Lung (tissue), 11 donors: ENCODE measurements at regions not wholly inside any gene's neighbourhood (a gene's known extent, or its start where the extent isn't known, plus 50 kb on each side); places are given as distances from the start of the nearest gene placed in this dataset.
A peak's percentile ranks its signal among the peaks of the same experiment; 100 is the strongest.

Source experiments
- ATAC-seq: fragments of 200-7000 bp; cut with Tn5 transposase; one replicate; pipeline ENCODE4 v1.9.1; 2020; ENCODE audit warnings: moderate number of reproducible peaks; ENCODE audit not compliant: insufficient read depth, low FRiP score
- DNase-seq, 3 donors: peaks; one replicate each; pipeline ENCODE4 v3.0.0-alpha.2; 2013 to 2017
- H3K27ac ChIP-seq, 2 donors: one replicate each; pipeline ENCODE4 v1.5.1; 2013; ENCODE audit warnings: mild to moderate bottlenecking in 2 of 2, moderate library complexity in 2 of 2, control low read depth in 1 of 2, inconsistent platforms in 1 of 2, low read depth in 1 of 2, low read length in 1 of 2
- H3K27me3 ChIP-seq, 3 donors: one replicate each; pipeline ENCODE4 v1.5.1; 2013; ENCODE audit warnings: low read length in 2 of 3; ENCODE audit not compliant: control insufficient read depth in 3 of 3, insufficient read depth in 3 of 3
- H3K36me3 ChIP-seq, 4 donors: one replicate each; pipeline ENCODE4 v1.5.1; 2013; ENCODE audit warnings: low read length in 4 of 4, mild to moderate bottlenecking in 1 of 4, moderate library complexity in 1 of 4; ENCODE audit not compliant: control insufficient read depth in 4 of 4, insufficient read depth in 4 of 4
- H3K4me1 ChIP-seq, 5 donors: one replicate each; pipeline ENCODE4 v1.5.1; 2013; ENCODE audit warnings: low read length in 5 of 5, mild to moderate bottlenecking in 2 of 5, moderate library complexity in 1 of 5; ENCODE audit not compliant: control insufficient read depth in 5 of 5, insufficient read depth in 5 of 5
- H3K4me3 ChIP-seq: one replicate; pipeline ENCODE4 v1.5.1; 2013; ENCODE audit warnings: mild to moderate bottlenecking, control low read depth, moderate library complexity
- H3K9ac ChIP-seq, 2 donors: one replicate each; pipeline ENCODE4 v1.5.1; 2013; ENCODE audit warnings: low read length in 2 of 2, control low read depth in 1 of 2; ENCODE audit not compliant: insufficient read depth in 1 of 2
- H3K9me3 ChIP-seq, 4 donors: one replicate each; pipeline ENCODE4 v1.5.1; 2013; ENCODE audit warnings: low read length in 3 of 4, mild to moderate bottlenecking in 1 of 4, moderate library complexity in 1 of 4; ENCODE audit not compliant: control insufficient read depth in 4 of 4, insufficient read depth in 3 of 4
- CTCF ChIP-seq: IDR thresholded peaks from 2 replicates; pipeline ENCODE4 v1.5.1; 2012; ENCODE audit warnings: mild to moderate bottlenecking; ENCODE audit errors: control extremely low read depth, extremely low read depth
- WGBS, 2 donors: extraction: QIAGEN DNeasy Blood & Tissue Kit; methylation state at CpG; one replicate each; pipeline ENCODE4 v1.1.7; 2013; 5-methylcytosine and 5-hydroxymethylcytosine counted together
- donor health status: control.
- donor health status: control.
- donor health status: Bipolar disorder and iron deficiency.
- donor health status: healthy.
- donor health status: DM: yes; HTN: yes; CAD: no.

GRCh38 chr16:66304151-66304550 is 62.3 kb upstream of the CDH5 start:
- WGBS, 2 donors = 64 to 76% methylated on average over 7 of the region's 7 CpGs
- no peak for TF ChIP-seq CTCF
- H3K4me1 ChIP-seq = peaks cover 0 to 8% (median 0%) of the 10 kb centered on the region in 5 donors
- H3K27me3 ChIP-seq = no peaks in the 10 kb centered on the region
- no peak overlapping the region for H3K4me3 ChIP-seq
- no peak overlapping the region for H3K27ac ChIP-seq
- H3K9me3 ChIP-seq = peaks cover 0 to 6% (median 0%) of the 10 kb centered on the region in 4 donors
- H3K36me3 ChIP-seq = no peaks in the 10 kb centered on the region
- H3K9ac ChIP-seq = no peak overlapping the region
- ATAC-seq = no peak
- peak; percentile 61 to 81 (median 65) for DNase-seq

GRCh38 chr16:66300501-66300900 is 66.0 kb upstream of the CDH5 start:
- ATAC-seq = no peak
- no peak for DNase-seq
- 35 to 99% methylated on average over 1 of the region's 1 CpG for WGBS, 2 donors

GRCh38 chr16:66300037-66300436 is 66.5 kb upstream of the CDH5 start:
- H3K9ac ChIP-seq = no peak overlapping the region
- peaks cover 0 to 8% (median 0%) of the 10 kb centered on the region in 4 donors for H3K9me3 ChIP-seq
- WGBS, 2 donors = 97 to 100% methylated on average over 3 of the region's 3 CpGs
- H3K27ac ChIP-seq = no peak overlapping the region
- DNase-seq (no peak), ATAC-seq (no peak)
- no peaks in the 10 kb centered on the region for H3K27me3 ChIP-seq
- H3K36me3 ChIP-seq = no peaks in the 10 kb centered on the region
- H3K4me3 ChIP-seq = no peak overlapping the region
- no peak for TF ChIP-seq CTCF
- H3K4me1 ChIP-seq = peaks cover 0 to 11% (median 4%) of the 10 kb centered on the region in 5 donors

More at GRCh38 chr16:66300501-66300900, 66.0 kb upstream of the CDH5 start:
- no peak for TF ChIP-seq CTCF
- H3K9me3 ChIP-seq = peaks cover 0 to 8% (median 0%) of the 10 kb centered on the region in 4 donors
- no peak overlapping the region for H3K4me3 ChIP-seq
- peaks cover 0 to 11% (median 4%) of the 10 kb centered on the region in 5 donors for H3K4me1 ChIP-seq
- H3K9ac ChIP-seq = no peak overlapping the region
- H3K27ac ChIP-seq = no peak overlapping the region
- H3K27me3 ChIP-seq = no peaks in the 10 kb centered on the region
- no peaks in the 10 kb centered on the region for H3K36me3 ChIP-seq

GRCh38 chr16:66299349-66299748 is 67.1 kb upstream of the CDH5 start:
- H3K9ac ChIP-seq = no peak overlapping the region
- DNase-seq = no peak
- TF ChIP-seq CTCF = no peak
- H3K36me3 ChIP-seq = no peaks in the 10 kb centered on the region
- peaks cover 0 to 8% (median 0%) of the 10 kb centered on the region in 4 donors for H3K9me3 ChIP-seq
- ATAC-seq = no peak
- no peaks in the 10 kb centered on the region for H3K27me3 ChIP-seq
- peaks cover 0 to 11% (median 4%) of the 10 kb centered on the region in 5 donors for H3K4me1 ChIP-seq
- WGBS, 2 donors = 31 to 38% methylated on average over 1 of the region's 1 CpG
- H3K27ac ChIP-seq = no peak overlapping the region
- H3K4me3 ChIP-seq = no peak overlapping the region
